GM12878 (cell line): ENCODE measurements at regions not wholly inside any gene's neighbourhood (a gene's known extent, or its start where the extent isn't known, plus 50 kb on each side); places are given as distances from the start of the nearest gene placed in this dataset.

Experiments
- ATAC-seq: fragments of 200-7000 bp; cut with Tn5 transposase; 3 replicates; pipeline ENCODE4 v1.9.1; 2020; ENCODE audit warnings: mild to moderate bottlenecking, moderate library complexity
- BruUV-seq: library from RNA; stranded (reverse); fragments of 400-500 nt; replicated peaks from 2 replicates; lab custom pipeline; 2021; lab: Mats Ljungman, UMichigan
- CTCF ChIA-PET: fragments of 300-600 bp; sonication (Branson Sonifier 250); formaldehyde crosslinking; extraction: SDS; loops from one replicate; lab custom pipeline; 2021; ENCODE audit warnings: inconsistent platforms; lab: Yijun Ruan, JAX
- POLR2A ChIA-PET: fragments of 350-600 bp; formaldehyde crosslinking; extraction: SDS; loops from one replicate; lab custom pipeline; 2021; ENCODE audit warnings: inconsistent platforms; lab: Charles Lee
- RAD21 ChIA-PET: fragments of 300-600 bp; sonication (Branson Sonifier 250); formaldehyde crosslinking; loops from one replicate; lab custom pipeline; 2023; ENCODE audit warnings: antibody characterized with exemption; ENCODE audit not compliant: unreplicated experiment; lab: Charles Lee
- SMC1A ChIA-PET: fragments of 300-600 bp; sonication (Branson Sonifier 250); formaldehyde crosslinking; loops from one replicate; lab custom pipeline; 2023; ENCODE audit not compliant: unreplicated experiment, uncharacterized antibody; lab: Charles Lee
- DNase-seq: peaks from one replicate; pipeline ENCODE4 v3.0.0-alpha.2; 2011; ENCODE audit warnings: low read depth, low spot score
- FAIRE-seq: peaks from 3 replicates; lab custom pipeline; 2011; peaks lifted over from hg19 to GRCh38; lab: Jason Lieb, UNC
- H2AFZ ChIP-seq: 2 replicates; pipeline ENCODE4 v1.6.0; 2011; ENCODE audit warnings: low read depth, low read length, control low read depth; ENCODE audit not compliant: control insufficient read depth
- H3K27ac ChIP-seq: 2 replicates; pipeline ENCODE4 v1.5.1; 2011; ENCODE audit warnings: control low read depth; ENCODE audit not compliant: control insufficient read depth, insufficient read depth
- H3K27me3 ChIP-seq, 2 experiments: replicated peaks in 1 of 2; 2 replicates each; pipeline versions ENCODE4 v1.6.0 to v1.6.1; 2011; ENCODE audit warnings: low read length in 1 of 2; ENCODE audit not compliant: control insufficient read depth in 2 of 2, insufficient read depth in 2 of 2
- H3K36me3 ChIP-seq, 2 experiments: 2 replicates each; pipeline ENCODE4 v1.5.1; 2011; ENCODE audit warnings: low read length in 1 of 2; ENCODE audit not compliant: control insufficient read depth in 2 of 2, insufficient read depth in 2 of 2
- H3K4me1 ChIP-seq: 2 replicates; pipeline ENCODE4 v1.6.1; 2011; ENCODE audit warnings: mild to moderate bottlenecking, low read length, moderate library complexity, mixed read lengths; ENCODE audit not compliant: control insufficient read depth, insufficient read depth
- H3K4me2 ChIP-seq: 2 replicates; pipeline ENCODE4 v1.6.0; 2011; ENCODE audit warnings: control low read depth; ENCODE audit not compliant: control insufficient read depth, insufficient read depth
- H3K4me3 ChIP-seq: fragments of 200-600 bp; sonication (generic); 2 replicates; pipeline ENCODE4 v1.5.1; 2016
- H3K79me2 ChIP-seq: 2 replicates; pipeline ENCODE4 v1.6.0; 2011; ENCODE audit warnings: low read length; ENCODE audit not compliant: control insufficient read depth, insufficient read depth
- H3K9ac ChIP-seq: 2 replicates; pipeline ENCODE4 v1.8.0; 2011; ENCODE audit warnings: low read length, control low read depth, mixed read lengths; ENCODE audit not compliant: control insufficient read depth, insufficient read depth
- H3K9me3 ChIP-seq: replicated peaks from 3 replicates; pipeline ENCODE4 v1.5.1; 2011; ENCODE audit warnings: mild to moderate bottlenecking, low read length; ENCODE audit not compliant: control insufficient read depth, insufficient read depth
- H4K20me1 ChIP-seq: 2 replicates; pipeline ENCODE4 v1.6.0; 2011; ENCODE audit not compliant: control insufficient read depth, insufficient read depth
- CREB1 ChIP-seq: IDR thresholded peaks from 2 replicates; pipeline ENCODE4 v1.6.1; 2012; ENCODE audit warnings: low read depth, mild to moderate bottlenecking, inconsistent platforms
- HDGF ChIP-seq: fragments of 450-650 bp; IDR thresholded peaks from 2 replicates; pipeline ENCODE4 v1.6.1; 2016; ENCODE audit warnings: antibody characterized with exemption
- MYB ChIP-seq: fragments of 150-350 bp; IDR thresholded peaks from 2 replicates; pipeline ENCODE4 v1.6.1; 2014; ENCODE audit warnings: mild to moderate bottlenecking, low read depth, low read length, borderline replicate concordance
- PKNOX1 ChIP-seq: fragments of 450-650 bp; IDR thresholded peaks from 2 replicates; pipeline ENCODE4 v1.6.1; 2016; ENCODE audit warnings: mild to moderate bottlenecking
- ZNF592 ChIP-seq: fragments of 450-650 bp; IDR thresholded peaks from 2 replicates; pipeline ENCODE4 v1.6.1; 2017; ENCODE audit warnings: mild to moderate bottlenecking, moderate library complexity
- WGBS: methylation state at CpG from one replicate; pipeline ENCODE4 v1.1.6; 2016; ENCODE audit warnings: low lambda C conversion rate; ENCODE audit not compliant: insufficient replicate concordance, insufficient coverage; ENCODE audit errors: missing lambda C conversion rate; 5-methylcytosine and 5-hydroxymethylcytosine counted together
- in situ Hi-C: fragments of 300-500 bp; cut with MboI; formaldehyde crosslinking; loops from 9 replicates; pipeline ENCODE4 v1.14.3; 2018; ENCODE audit warnings: mixed read lengths
- intact Hi-C: fragments of 100-400 bp; cut with micrococcal nuclease; formaldehyde crosslinking; loops from one replicate; pipeline ENCODE4 v1.14.2; 2022; ENCODE audit not compliant: unreplicated experiment
- TF ChIP-seq, protein P1 (sequence below): IDR thresholded peaks from 2 replicates; pipeline ENCODE4 v1.6.1; 2011; ENCODE audit warnings: low read depth, mild to moderate bottlenecking, low read length, moderate library complexity, borderline replicate concordance; ENCODE audit errors: extremely low read depth
- TF ChIP-seq, protein P2 (sequence below): fragments of 450-650 bp; formaldehyde crosslinking; IDR thresholded peaks from 2 replicates; pipeline ENCODE4 v1.4.0; 2022; ENCODE audit warnings: mild to moderate bottlenecking, moderate library complexity

GRCh38 chr3:5750091-5750490, 562.6 kb downstream of the EDEM1 start (continued):
- no peak for TF ChIP-seq HDGF
- TF ChIP-seq PKNOX1: no peak
- TF ChIP-seq MYB: no peak

DNA sequence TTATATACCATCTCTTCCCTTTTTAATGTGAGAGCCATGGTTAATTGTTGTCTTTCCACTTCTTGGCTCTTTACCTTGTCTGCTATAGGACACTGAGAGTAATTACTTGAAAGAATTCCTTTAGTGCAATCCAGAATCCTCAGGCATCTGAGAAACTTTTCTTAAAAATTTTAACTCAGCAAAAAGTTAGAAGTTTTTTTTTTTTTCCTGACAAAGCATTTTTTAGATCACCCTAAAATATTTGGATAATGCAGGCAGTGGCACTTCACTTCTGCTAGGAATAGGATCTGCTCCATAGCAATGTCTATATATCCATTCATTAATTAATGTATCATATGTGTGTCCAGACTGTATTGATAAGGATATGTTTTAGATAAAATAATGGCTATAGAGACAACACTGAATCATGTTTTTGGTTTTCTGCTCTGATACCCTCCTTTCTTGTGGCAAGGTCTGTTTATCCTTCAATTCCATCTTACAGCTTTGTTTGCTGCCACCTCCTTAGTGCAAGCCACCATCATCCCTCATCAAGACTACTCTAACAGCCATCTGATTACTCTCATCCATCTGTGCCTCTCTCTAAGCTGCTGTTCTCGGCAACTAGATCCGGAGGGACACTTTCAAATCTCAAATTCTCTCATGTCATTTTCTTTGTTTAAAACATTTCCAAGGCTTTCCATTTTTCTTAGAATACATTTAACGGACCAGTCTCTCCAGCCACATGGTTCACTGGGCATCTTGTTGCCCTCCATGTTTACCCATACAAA, 563.5 kb downstream of the EDEM1 start:
- Histone ChIP-seq H3K9ac (no peak overlapping the region), H3K9me3 (no peaks in the 10 kb centered on the region), H2AFZ (no peak overlapping the region), H3K36me3 (no peaks in the 10 kb centered on the region), H3K27ac (no peak overlapping the region), H3K4me1 (no peaks in the 10 kb centered on the region), H4K20me1 (no peaks in the 10 kb centered on the region), H3K4me3 (no peak overlapping the region), H3K4me2 (no peak overlapping the region), H3K79me2 (no peaks in the 10 kb centered on the region), H3K27me3 (no peaks in the 10 kb centered on the region)
- FAIRE-seq (no peak), ATAC-seq (no peak), DNase-seq (no peak)
- intact Hi-C loops: no loop called here
- TF ChIP-seq ZNF592 (no peak), CREB1 (no peak)
- TF ChIP-seq, protein P1, sequence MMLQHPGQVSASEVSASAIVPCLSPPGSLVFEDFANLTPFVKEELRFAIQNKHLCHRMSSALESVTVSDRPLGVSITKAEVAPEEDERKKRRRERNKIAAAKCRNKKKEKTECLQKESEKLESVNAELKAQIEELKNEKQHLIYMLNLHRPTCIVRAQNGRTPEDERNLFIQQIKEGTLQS: no peak
- TF ChIP-seq, protein P2, sequence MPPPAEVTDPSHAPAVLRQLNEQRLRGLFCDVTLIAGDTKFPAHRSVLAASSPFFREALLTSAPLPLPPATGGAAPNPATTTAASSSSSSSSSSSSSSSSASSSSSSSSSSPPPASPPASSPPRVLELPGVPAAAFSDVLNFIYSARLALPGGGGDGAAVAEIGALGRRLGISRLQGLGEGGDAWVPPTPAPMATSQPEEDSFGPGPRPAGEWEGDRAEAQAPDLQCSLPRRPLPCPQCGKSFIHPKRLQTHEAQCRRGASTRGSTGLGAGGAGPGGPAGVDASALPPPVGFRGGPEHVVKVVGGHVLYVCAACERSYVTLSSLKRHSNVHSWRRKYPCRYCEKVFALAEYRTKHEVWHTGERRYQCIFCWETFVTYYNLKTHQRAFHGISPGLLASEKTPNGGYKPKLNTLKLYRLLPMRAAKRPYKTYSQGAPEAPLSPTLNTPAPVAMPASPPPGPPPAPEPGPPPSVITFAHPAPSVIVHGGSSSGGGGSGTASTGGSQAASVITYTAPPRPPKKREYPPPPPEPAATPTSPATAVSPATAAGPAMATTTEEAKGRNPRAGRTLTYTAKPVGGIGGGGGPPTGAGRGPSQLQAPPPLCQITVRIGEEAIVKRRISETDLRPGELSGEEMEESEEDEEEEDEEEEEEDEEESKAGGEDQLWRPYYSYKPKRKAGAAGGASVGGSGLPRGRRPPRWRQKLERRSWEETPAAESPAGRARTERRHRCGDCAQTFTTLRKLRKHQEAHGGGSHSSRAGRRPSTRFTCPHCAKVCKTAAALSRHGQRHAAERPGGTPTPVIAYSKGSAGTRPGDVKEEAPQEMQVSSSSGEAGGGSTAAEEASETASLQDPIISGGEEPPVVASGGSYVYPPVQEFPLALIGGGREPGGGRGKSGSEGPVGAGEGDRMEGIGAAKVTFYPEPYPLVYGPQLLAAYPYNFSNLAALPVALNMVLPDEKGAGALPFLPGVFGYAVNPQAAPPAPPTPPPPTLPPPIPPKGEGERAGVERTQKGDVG (CRISPR knock-in tag): no peak
- ChIA-PET RAD21 (no interaction called here), POLR2A (no interaction called here), CTCF (interaction anchor here (0.7 kb wide), 1 partner anchor 18 kb away, joined by 3 read pairs; no protein-coding TSS in a partner anchor), SMC1A (no interaction called here)
- BruUV-seq: no TSS peak
- in situ Hi-C loops: no loop called here
- 35% methylated on average over 3 of the region's 3 CpGs for WGBS
